NCI-H1436 (cell line): ENCODE measurements at regions not wholly inside any gene's neighbourhood (a gene's known extent, or its start where the extent isn't known, plus 50 kb on each side); places are given as distances from the start of the nearest gene placed in this dataset.

Source experiments
- DNase-seq: peaks from one replicate; lab custom pipeline; 2025; lab: John Stamatoyannopoulos, UW

- DNase-seq = no peak
Measured at GRCh38 chr1:229822026-229822425, 196.0 kb downstream of the URB2 start.

GRCh38 chr1:229825042-229825441 is 199.0 kb downstream of the URB2 start:
- DNase-seq = no peak

GRCh38 chr1:229828461-229828860 is 202.4 kb downstream of the URB2 start:
- DNase-seq = no peak

- no peak for DNase-seq
Measured at GRCh38 chr1:229832695-229833094, 206.6 kb downstream of the URB2 start.

GRCh38 chr1:229834230-229834629 is 208.2 kb downstream of the URB2 start:
- no peak for DNase-seq

GRCh38 chr1:229835226-229835625 is 209.2 kb downstream of the URB2 start:
- DNase-seq = no peak

GRCh38 chr1:229836324-229836723 is 210.3 kb downstream of the URB2 start:
- peak; percentile 17 for DNase-seq

- DNase-seq = no peak
Measured at GRCh38 chr1:229838204-229838603, 212.2 kb downstream of the URB2 start.

GRCh38 chr1:229839800-229840199 is 213.8 kb downstream of the URB2 start:
- DNase-seq = no peak

GRCh38 chr1:229841230-229841629 is 215.2 kb downstream of the URB2 start:
- DNase-seq = no peak

- DNase-seq = no peak
Measured at GRCh38 chr1:229842302-229843255, 216.5 kb downstream of the URB2 start.

- DNase-seq = peak; percentile 23
Measured at GRCh38 chr1:229843627-229844238, 217.7 kb downstream of the URB2 start.

- no peak for DNase-seq
Measured at GRCh38 chr1:229844675-229845074, 218.6 kb downstream of the URB2 start.

- no peak for DNase-seq
Measured at GRCh38 chr1:229845410-229846138, 219.5 kb downstream of the URB2 start.

GRCh38 chr1:229846351-229846750 is 220.3 kb downstream of the URB2 start:
- DNase-seq = no peak

- DNase-seq = peak; percentile 92
Measured at GRCh38 chr1:229848752-229849677, 218.0 kb upstream of the GALNT2 start.

- no peak for DNase-seq
Measured at GRCh38 chr1:229851511-229851910, 215.5 kb upstream of the GALNT2 start.

- no peak for DNase-seq
Measured at GRCh38 chr1:229853751-229854150, 213.3 kb upstream of the GALNT2 start.

- no peak for DNase-seq
Measured at GRCh38 chr1:229854620-229855019, 212.4 kb upstream of the GALNT2 start.

- DNase-seq = no peak
Measured at GRCh38 chr1:229856009-229856650, 210.9 kb upstream of the GALNT2 start.

GRCh38 chr1:229857585-229857984 is 209.5 kb upstream of the GALNT2 start:
- no peak for DNase-seq
